Uterus (tissue), 3 donors: ENCODE measurements at regions not wholly inside any gene's neighbourhood (a gene's known extent, or its start where the extent isn't known, plus 50 kb on each side); places are given as distances from the start of the nearest gene placed in this dataset.

Source experiments
- DNase-seq, 2 donors: peaks; one replicate each; pipeline ENCODE4 v3.0.0-alpha.2; 2019 to 2020
- H3K27ac ChIP-seq, 2 donors: fragments of 200-600 bp; sonication (generic); 1 replicate in 1 of 2; 2 replicates in 1 of 2; pipeline ENCODE4 v1.5.1; 2016 to 2018
- H3K27me3 ChIP-seq, 2 donors: fragments of 200-600 bp; sonication (generic); one replicate each; pipeline ENCODE4 v1.5.1; 2018 to 2019; ENCODE audit warnings: control low read depth in 1 of 2
- H3K36me3 ChIP-seq, 2 donors: fragments of 200-600 bp; sonication (generic); one replicate each; pipeline ENCODE4 v1.5.1; 2019; ENCODE audit warnings: control low read depth in 1 of 2
- H3K4me1 ChIP-seq, 2 donors: fragments of 200-600 bp; sonication (generic); one replicate each; pipeline ENCODE4 v1.5.1; 2018 to 2019; ENCODE audit warnings: control low read depth in 1 of 2
- H3K4me3 ChIP-seq, 2 donors: fragments of 200-600 bp; sonication (generic); 1 replicate in 1 of 2; 2 replicates in 1 of 2; pipeline ENCODE4 v1.5.1; 2018 to 2019; ENCODE audit warnings: mild to moderate bottlenecking in 1 of 2
- H3K9me3 ChIP-seq, 2 donors: fragments of 200-600 bp; sonication (generic); one replicate each; pipeline ENCODE4 v1.5.1; 2019; ENCODE audit warnings: control low read depth in 1 of 2
- CTCF ChIP-seq, 4 experiments: fragments of 200-600 bp in 2 of 4; fragments of 450-650 bp in 2 of 4; sonication (generic) in 2 of 4; IDR thresholded peaks; one replicate each; pipeline ENCODE4 v1.5.1; 2016 to 2019; ENCODE audit warnings: antibody characterized with exemption in 4 of 4, mild to moderate bottlenecking in 2 of 4, moderate library complexity in 1 of 4
- POLR2A ChIP-seq, 2 donors: fragments of 450-650 bp; IDR thresholded peaks; one replicate each; pipeline ENCODE4 v1.6.1; 2016; ENCODE audit warnings: antibody characterized with exemption in 2 of 2, mild to moderate bottlenecking in 1 of 2, moderate library complexity in 1 of 2
- intact Hi-C: fragments of 100-400 bp; cut with DNase I; formaldehyde crosslinking; loops from one replicate; pipeline ENCODE4 v1.15.1; 2023; ENCODE audit warnings: low total_unique reads
- donor health status: DM: yes; HTN: yes; CAD: no.

GRCh38 chr2:240197462-240198139 lies 57.1 kb upstream of the OTOS start:
- intact Hi-C loops, result no loop called here
- Histone ChIP-seq H3K4me1 (no peaks in the 10 kb centered on the region), H3K36me3 (no peaks in the 10 kb centered on the region), H3K27ac (no peak overlapping the region), H3K9me3 (no peaks in the 10 kb centered on the region), H3K4me3 (no peak overlapping the region), H3K27me3 (no peaks in the 10 kb centered on the region)
- DNase-seq, result peak in 1 of 2 donors; percentile 6
- no peak for TF ChIP-seq CTCF (IDR thresholded peaks at IDR 0.05)
- TF ChIP-seq POLR2A (IDR thresholded peaks at IDR 0.05), result no peak

DNA sequence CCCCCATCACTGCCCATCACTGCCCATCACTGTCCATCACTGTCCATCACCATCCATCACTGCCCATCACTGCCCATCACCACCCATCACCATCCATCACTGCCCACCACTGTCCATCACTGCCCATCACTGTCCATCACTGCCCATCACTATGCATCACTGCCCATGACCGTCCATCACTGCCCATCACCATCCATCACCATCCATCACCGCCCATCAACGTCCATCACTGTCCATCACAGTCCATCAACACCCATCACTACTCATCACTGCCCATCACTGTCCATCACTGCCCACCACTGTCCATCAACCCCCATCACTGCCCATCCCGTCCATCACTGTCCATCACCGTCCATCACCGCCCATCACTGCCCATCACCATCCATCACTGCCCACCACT lies 57.8 kb upstream of the OTOS start:
- Histone ChIP-seq H3K4me1 (no peaks in the 10 kb centered on the region), H3K4me3 (no peak overlapping the region), H3K9me3 (no peaks in the 10 kb centered on the region), H3K36me3 (no peaks in the 10 kb centered on the region), H3K27ac (no peak overlapping the region), H3K27me3 (no peaks in the 10 kb centered on the region)
- TF ChIP-seq POLR2A (IDR thresholded peaks at IDR 0.05) (no peak), CTCF (IDR thresholded peaks at IDR 0.05) (no peak)
- intact Hi-C loops, result no loop called here
- DNase-seq, result peak in 1 of 2 donors; percentile 1

DNA sequence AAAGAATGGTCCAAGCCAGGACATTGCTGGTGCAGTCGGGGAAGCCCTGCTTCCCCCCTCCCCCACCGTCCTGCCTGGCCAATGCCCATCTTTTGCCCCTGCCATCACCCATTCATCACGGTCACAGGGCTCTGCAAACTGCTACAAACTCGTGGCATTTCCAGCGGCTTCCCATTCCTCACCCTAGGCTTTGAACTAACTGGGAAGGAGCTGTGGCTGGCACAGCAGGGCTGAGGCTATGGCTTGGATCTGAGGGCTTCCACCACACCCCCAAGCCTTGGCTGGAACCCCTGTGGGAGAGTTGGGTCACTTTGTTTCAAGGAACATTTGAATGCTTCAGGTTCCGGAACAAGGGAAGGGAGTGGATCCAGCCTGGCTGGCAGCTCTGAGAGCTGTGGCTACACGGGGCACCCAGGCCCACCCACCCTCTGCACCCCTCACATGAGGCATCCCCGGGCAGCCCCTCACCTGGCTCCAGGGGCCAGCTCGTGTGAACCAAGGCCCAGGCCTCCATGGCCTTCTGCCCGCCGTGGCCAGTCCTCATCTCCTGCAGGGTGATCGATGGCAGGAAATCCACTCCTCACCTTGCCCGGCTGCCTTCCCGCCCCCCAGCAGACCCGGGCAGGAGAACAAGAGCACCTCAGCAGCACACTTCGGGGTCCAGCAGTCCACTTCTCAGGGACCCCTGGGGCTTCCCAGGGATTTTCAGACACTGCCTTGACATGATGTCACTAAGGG lies 58.8 kb upstream of the OTOS start:
- H3K4me3 ChIP-seq, result no peak overlapping the region
- peak in 1 of 2 donors; percentile 3 for DNase-seq
- H3K9me3 ChIP-seq, result no peaks in the 10 kb centered on the region
- no peak for TF ChIP-seq POLR2A (IDR thresholded peaks at IDR 0.05)
- no peak for TF ChIP-seq CTCF (IDR thresholded peaks at IDR 0.05)
- H3K36me3 ChIP-seq, result no peaks in the 10 kb centered on the region
- no peaks in the 10 kb centered on the region for H3K4me1 ChIP-seq
- H3K27ac ChIP-seq, result no peak overlapping the region
- no peaks in the 10 kb centered on the region for H3K27me3 ChIP-seq
- intact Hi-C loops, result no loop called here

GRCh38 chr2:240200230-240201051 lies 60.0 kb upstream of the OTOS start:
- peak in 1 of 2 donors; percentile 5 for DNase-seq
- Histone ChIP-seq H3K27me3 (no peaks in the 10 kb centered on the region), H3K36me3 (no peaks in the 10 kb centered on the region), H3K9me3 (no peaks in the 10 kb centered on the region), H3K4me1 (no peaks in the 10 kb centered on the region), H3K4me3 (no peak overlapping the region), H3K27ac (no peak overlapping the region)
- intact Hi-C loops, result no loop called here
- TF ChIP-seq CTCF (IDR thresholded peaks at IDR 0.05), result no peak
- TF ChIP-seq POLR2A (IDR thresholded peaks at IDR 0.05), result no peak

GRCh38 chr2:240201866-240202265 lies 61.4 kb upstream of the OTOS start:
- no peak overlapping the region for H3K27ac ChIP-seq
- H3K4me3 ChIP-seq, result no peak overlapping the region
- no peaks in the 10 kb centered on the region for H3K9me3 ChIP-seq
- no peaks in the 10 kb centered on the region for H3K36me3 ChIP-seq
- DNase-seq, result no peak
- H3K4me1 ChIP-seq, result no peaks in the 10 kb centered on the region
- TF ChIP-seq CTCF (IDR thresholded peaks at IDR 0.05) (no peak), POLR2A (IDR thresholded peaks at IDR 0.05) (no peak)
- intact Hi-C loops, result no loop called here
- H3K27me3 ChIP-seq, result no peaks in the 10 kb centered on the region
